GM12878 (cell line): ENCODE measurements at regions not wholly inside any gene's neighbourhood (a gene's known extent, or its start where the extent isn't known, plus 50 kb on each side); places are given as distances from the start of the nearest gene placed in this dataset.

Source experiments
- ATAC-seq: fragments of 200-7000 bp; cut with Tn5 transposase; 3 replicates; pipeline ENCODE4 v1.9.1; 2020; ENCODE audit warnings: mild to moderate bottlenecking, moderate library complexity
- BruUV-seq: library from RNA; stranded (reverse); fragments of 400-500 nt; replicated peaks from 2 replicates; lab custom pipeline; 2021; lab: Mats Ljungman, UMichigan
- CTCF ChIA-PET: fragments of 300-600 bp; sonication (Branson Sonifier 250); formaldehyde crosslinking; extraction: SDS; loops from one replicate; lab custom pipeline; 2021; ENCODE audit warnings: inconsistent platforms; lab: Yijun Ruan, JAX
- POLR2A ChIA-PET: fragments of 350-600 bp; formaldehyde crosslinking; extraction: SDS; loops from one replicate; lab custom pipeline; 2021; ENCODE audit warnings: inconsistent platforms; lab: Charles Lee
- RAD21 ChIA-PET: fragments of 300-600 bp; sonication (Branson Sonifier 250); formaldehyde crosslinking; loops from one replicate; lab custom pipeline; 2023; ENCODE audit warnings: antibody characterized with exemption; ENCODE audit not compliant: unreplicated experiment; lab: Charles Lee
- SMC1A ChIA-PET: fragments of 300-600 bp; sonication (Branson Sonifier 250); formaldehyde crosslinking; loops from one replicate; lab custom pipeline; 2023; ENCODE audit not compliant: unreplicated experiment, uncharacterized antibody; lab: Charles Lee
- DNase-seq: peaks from one replicate; pipeline ENCODE4 v3.0.0-alpha.2; 2011; ENCODE audit warnings: low read depth, low spot score
- FAIRE-seq: peaks from 3 replicates; lab custom pipeline; 2011; peaks lifted over from hg19 to GRCh38; lab: Jason Lieb, UNC
- H2AFZ ChIP-seq: 2 replicates; pipeline ENCODE4 v1.6.0; 2011; ENCODE audit warnings: low read depth, low read length, control low read depth; ENCODE audit not compliant: control insufficient read depth
- H3K27ac ChIP-seq: 2 replicates; pipeline ENCODE4 v1.5.1; 2011; ENCODE audit warnings: control low read depth; ENCODE audit not compliant: control insufficient read depth, insufficient read depth
- H3K27me3 ChIP-seq, 2 experiments: replicated peaks in 1 of 2; 2 replicates each; pipeline versions ENCODE4 v1.6.0 to v1.6.1; 2011; ENCODE audit warnings: low read length in 1 of 2; ENCODE audit not compliant: control insufficient read depth in 2 of 2, insufficient read depth in 2 of 2
- H3K36me3 ChIP-seq, 2 experiments: 2 replicates each; pipeline ENCODE4 v1.5.1; 2011; ENCODE audit warnings: low read length in 1 of 2; ENCODE audit not compliant: control insufficient read depth in 2 of 2, insufficient read depth in 2 of 2
- H3K4me1 ChIP-seq: 2 replicates; pipeline ENCODE4 v1.6.1; 2011; ENCODE audit warnings: mild to moderate bottlenecking, low read length, moderate library complexity, mixed read lengths; ENCODE audit not compliant: control insufficient read depth, insufficient read depth
- H3K4me2 ChIP-seq: 2 replicates; pipeline ENCODE4 v1.6.0; 2011; ENCODE audit warnings: control low read depth; ENCODE audit not compliant: control insufficient read depth, insufficient read depth
- H3K4me3 ChIP-seq: fragments of 200-600 bp; sonication (generic); 2 replicates; pipeline ENCODE4 v1.5.1; 2016
- H3K79me2 ChIP-seq: 2 replicates; pipeline ENCODE4 v1.6.0; 2011; ENCODE audit warnings: low read length; ENCODE audit not compliant: control insufficient read depth, insufficient read depth
- H3K9ac ChIP-seq: 2 replicates; pipeline ENCODE4 v1.8.0; 2011; ENCODE audit warnings: low read length, control low read depth, mixed read lengths; ENCODE audit not compliant: control insufficient read depth, insufficient read depth
- H3K9me3 ChIP-seq: replicated peaks from 3 replicates; pipeline ENCODE4 v1.5.1; 2011; ENCODE audit warnings: mild to moderate bottlenecking, low read length; ENCODE audit not compliant: control insufficient read depth, insufficient read depth
- H4K20me1 ChIP-seq: 2 replicates; pipeline ENCODE4 v1.6.0; 2011; ENCODE audit not compliant: control insufficient read depth, insufficient read depth
- DPF2 ChIP-seq: fragments of 450-650 bp; IDR thresholded peaks from 2 replicates; pipeline ENCODE4 v1.6.1; 2017; ENCODE audit warnings: mild to moderate bottlenecking
- E4F1 ChIP-seq: fragments of 450-650 bp; IDR thresholded peaks from 2 replicates; pipeline ENCODE4 v1.6.1; 2018; ENCODE audit warnings: borderline replicate concordance, mild to moderate bottlenecking; ENCODE audit not compliant: partially characterized antibody
- GABPA ChIP-seq: IDR thresholded peaks from 2 replicates; pipeline ENCODE4 v1.6.1; 2014; ENCODE audit warnings: antibody characterized with exemption, low read depth, mild to moderate bottlenecking, inconsistent platforms
- GATAD2B ChIP-seq: fragments of 450-650 bp; conservative IDR thresholded peaks from 2 replicates; pipeline ENCODE4 v1.6.1; 2017; ENCODE audit warnings: low read depth, mild to moderate bottlenecking, moderate library complexity
- IKZF2 ChIP-seq, 2 experiments: fragments of 450-650 bp; IDR thresholded peaks; 2 replicates each; pipeline ENCODE4 v1.6.1; 2017; ENCODE audit warnings: mild to moderate bottlenecking in 2 of 2, moderate library complexity in 2 of 2
- IRF5 ChIP-seq: fragments of 450-650 bp; IDR thresholded peaks from 2 replicates; pipeline ENCODE4 v1.6.1; 2017; ENCODE audit warnings: borderline replicate concordance
- NBN ChIP-seq: fragments of 450-650 bp; IDR thresholded peaks from 2 replicates; pipeline ENCODE4 v1.6.1; 2016
- NR2F1 ChIP-seq: fragments of 450-650 bp; conservative IDR thresholded peaks from 2 replicates; pipeline ENCODE4 v1.6.1; 2017; ENCODE audit warnings: mild to moderate bottlenecking
- PRDM15 ChIP-seq: fragments of 450-650 bp; formaldehyde crosslinking; IDR thresholded peaks from 2 replicates; pipeline ENCODE4 v1.4.0; 2020; ENCODE audit warnings: mild to moderate bottlenecking, moderate library complexity
- RAD51 ChIP-seq: fragments of 450-650 bp; IDR thresholded peaks from 2 replicates; pipeline ENCODE4 v1.6.1; 2016; ENCODE audit warnings: moderate library complexity, mild to moderate bottlenecking, inconsistent platforms
- RUNX3 ChIP-seq: IDR thresholded peaks from 2 replicates; pipeline ENCODE4 v1.6.1; 2012; ENCODE audit warnings: low read length, inconsistent platforms
- ZNF274 ChIP-seq: IDR thresholded peaks from one replicate; pipeline ENCODE4 v1.8.0; 2011; ENCODE audit not compliant: insufficient read length, insufficient read depth
- ZNF592 ChIP-seq: fragments of 450-650 bp; IDR thresholded peaks from 2 replicates; pipeline ENCODE4 v1.6.1; 2017; ENCODE audit warnings: mild to moderate bottlenecking, moderate library complexity
- WGBS: methylation state at CpG from one replicate; pipeline ENCODE4 v1.1.6; 2016; ENCODE audit warnings: low lambda C conversion rate; ENCODE audit not compliant: insufficient replicate concordance, insufficient coverage; ENCODE audit errors: missing lambda C conversion rate; 5-methylcytosine and 5-hydroxymethylcytosine counted together
- in situ Hi-C: fragments of 300-500 bp; cut with MboI; formaldehyde crosslinking; loops from 9 replicates; pipeline ENCODE4 v1.14.3; 2018; ENCODE audit warnings: mixed read lengths
- intact Hi-C: fragments of 100-400 bp; cut with micrococcal nuclease; formaldehyde crosslinking; loops from one replicate; pipeline ENCODE4 v1.14.2; 2022; ENCODE audit not compliant: unreplicated experiment

- H3K9me3 ChIP-seq: no peaks in the 10 kb centered on the region
- POLR2A ChIA-PET: no interaction called here
- BruUV-seq: no TSS peak
- no peak overlapping the region for H3K4me3 ChIP-seq
- WGBS: 31% methylated on average over 8 of the region's 8 CpGs
- no peaks in the 10 kb centered on the region for H3K79me2 ChIP-seq
- H2AFZ ChIP-seq: no peak overlapping the region
- H3K27me3 ChIP-seq: peaks cover 0 to 2% of the 10 kb centered on the region in 2 experiments; a peak in 1 of 4 replicates
- H3K9ac ChIP-seq: no peak overlapping the region
- DNase-seq (no peak), ATAC-seq (no peak), FAIRE-seq (no peak)
- H3K36me3 ChIP-seq: no peaks in the 10 kb centered on the region
- no peak overlapping the region for H3K4me2 ChIP-seq
- H3K4me1 ChIP-seq: no peaks in the 10 kb centered on the region
- in situ Hi-C loops (no loop called here), intact Hi-C loops (no loop called here)
- CTCF ChIA-PET: no interaction called here
- RAD21 ChIA-PET: no interaction called here
- H3K27ac ChIP-seq: no peak overlapping the region
- SMC1A ChIA-PET: interaction anchor here (1.5 kb wide), 1 partner anchor 25 kb away, joined by 3 read pairs; no protein-coding TSS in a partner anchor
- H4K20me1 ChIP-seq: no peaks in the 10 kb centered on the region
- TF ChIP-seq RAD51 (no peak), PRDM15 (CRISPR knock-in tag) (no peak), NR2F1 (no peak), IRF5 (no peak), E4F1 (no peak), ZNF592 (no peak), DPF2 (no peak), NBN (no peak), GATAD2B (no peak), ZNF274 (no peak), RUNX3 (no peak), IKZF2 (IDR thresholded peaks at IDR 0.05) (no peak), GABPA (no peak)
These were observed 236.3 kb upstream of the SORL1-AS1 start for GRCh38 chr11:121688860-121689614.
